Uterus (tissue), 2 donors: ENCODE measurements at regions not wholly inside any gene's neighbourhood (a gene's known extent, or its start where the extent isn't known, plus 50 kb on each side); places are given as distances from the start of the nearest gene placed in this dataset.

Experiments
- POLR2A ChIP-seq, 2 donors: fragments of 450-650 bp; IDR thresholded peaks; one replicate each; pipeline ENCODE4 v1.6.1; 2016; ENCODE audit warnings: antibody characterized with exemption in 2 of 2, mild to moderate bottlenecking in 1 of 2, moderate library complexity in 1 of 2
- TF ChIP-seq, protein P1 (sequence below), 4 experiments: fragments of 200-600 bp in 2 of 4; fragments of 450-650 bp in 2 of 4; sonication (generic) in 2 of 4; IDR thresholded peaks; one replicate each; pipeline ENCODE4 v1.5.1; 2016 to 2019; ENCODE audit warnings: antibody characterized with exemption in 4 of 4, mild to moderate bottlenecking in 2 of 4, moderate library complexity in 1 of 4

DNA sequence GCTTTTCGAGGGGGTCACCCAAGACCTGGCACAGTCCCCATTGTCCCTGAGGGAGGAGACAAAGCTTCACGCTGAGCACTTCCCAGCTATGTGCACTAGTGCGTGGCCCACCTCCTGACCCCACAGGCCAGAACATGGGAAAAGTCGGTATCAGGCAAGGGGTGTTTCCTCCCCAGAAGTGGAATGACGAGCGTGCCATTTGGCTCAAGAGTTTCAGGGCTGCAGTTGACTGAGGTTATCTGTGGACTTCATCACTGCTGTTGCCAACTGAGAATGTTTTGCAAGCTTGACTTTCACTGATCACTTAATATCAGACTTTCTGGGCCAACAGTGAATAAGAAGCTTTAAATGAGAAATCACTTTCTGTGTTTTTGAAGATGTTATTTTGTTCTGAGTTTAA lies 137.0 kb upstream of the AFDN start:
- TF ChIP-seq, protein P1, sequence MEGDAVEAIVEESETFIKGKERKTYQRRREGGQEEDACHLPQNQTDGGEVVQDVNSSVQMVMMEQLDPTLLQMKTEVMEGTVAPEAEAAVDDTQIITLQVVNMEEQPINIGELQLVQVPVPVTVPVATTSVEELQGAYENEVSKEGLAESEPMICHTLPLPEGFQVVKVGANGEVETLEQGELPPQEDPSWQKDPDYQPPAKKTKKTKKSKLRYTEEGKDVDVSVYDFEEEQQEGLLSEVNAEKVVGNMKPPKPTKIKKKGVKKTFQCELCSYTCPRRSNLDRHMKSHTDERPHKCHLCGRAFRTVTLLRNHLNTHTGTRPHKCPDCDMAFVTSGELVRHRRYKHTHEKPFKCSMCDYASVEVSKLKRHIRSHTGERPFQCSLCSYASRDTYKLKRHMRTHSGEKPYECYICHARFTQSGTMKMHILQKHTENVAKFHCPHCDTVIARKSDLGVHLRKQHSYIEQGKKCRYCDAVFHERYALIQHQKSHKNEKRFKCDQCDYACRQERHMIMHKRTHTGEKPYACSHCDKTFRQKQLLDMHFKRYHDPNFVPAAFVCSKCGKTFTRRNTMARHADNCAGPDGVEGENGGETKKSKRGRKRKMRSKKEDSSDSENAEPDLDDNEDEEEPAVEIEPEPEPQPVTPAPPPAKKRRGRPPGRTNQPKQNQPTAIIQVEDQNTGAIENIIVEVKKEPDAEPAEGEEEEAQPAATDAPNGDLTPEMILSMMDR (IDR thresholded peaks at IDR 0.05) = no peak
- TF ChIP-seq POLR2A (IDR thresholded peaks at IDR 0.05) = no peak
